HCT116 (cell line): ENCODE measurements at regions not wholly inside any gene's neighbourhood (a gene's known extent, or its start where the extent isn't known, plus 50 kb on each side); places are given as distances from the start of the nearest gene placed in this dataset.

Experiments
- ATAC-seq: fragments of 200-7000 bp; cut with Tn5 transposase; 2 replicates; pipeline ENCODE4 v1.9.1; 2020; ENCODE audit warnings: mild to moderate bottlenecking, moderate library complexity
- BruUV-seq: library from RNA; stranded (reverse); fragments of 400-500 nt; replicated peaks from 2 replicates; lab custom pipeline; 2021; lab: Mats Ljungman, UMichigan
- CTCF ChIA-PET: fragments of 300-600 bp; sonication (Branson Sonifier 250); formaldehyde crosslinking; loops from one replicate; lab custom pipeline; 2021; ENCODE audit warnings: antibody characterized with exemption; lab: Charles Lee
- POLR2A ChIA-PET: fragments of 300-600, 350-600 bp; sonication (Branson Sonifier 250); formaldehyde crosslinking; loops from one replicate; lab custom pipeline; 2021; ENCODE audit warnings: antibody characterized with exemption; lab: Charles Lee
- RAD21 ChIA-PET, 2 experiments: fragments of 300-600 bp; sonication (Branson Sonifier 250); formaldehyde crosslinking; loops; one replicate each; lab custom pipeline; 2023; ENCODE audit warnings: low total read pairs in 2 of 2; ENCODE audit not compliant: uncharacterized antibody in 2 of 2, unreplicated experiment in 2 of 2, low non-redundant PET in 1 of 2; lab: Charles Lee
- DNase-seq: peaks from one replicate; pipeline ENCODE4 v3.0.0-alpha.2; 2010; ENCODE audit warnings: low read depth, low spot score
- H2AFZ ChIP-seq: fragments of 200-600 bp; shearing (Covaris generic), sonication (generic); 2 replicates; pipeline ENCODE4 v1.6.1; 2017; ENCODE audit warnings: low read depth, mixed run types, mixed read lengths, antibody characterized with exemption, low read length; ENCODE audit not compliant: poor library complexity, severe bottlenecking
- H3K27ac ChIP-seq: 2 replicates; pipeline ENCODE4 v1.5.1; 2012; ENCODE audit warnings: low read depth, low read length
- H3K27me3 ChIP-seq: fragments of 200-600 bp; sonication (generic); 2 replicates; pipeline ENCODE4 v1.6.1; 2016; ENCODE audit warnings: mixed run types, low read length, mixed read lengths; ENCODE audit not compliant: insufficient read depth
- H3K36me3 ChIP-seq, 2 experiments: fragments of 200-500 bp in 1 of 2; fragments of 200-600 bp in 1 of 2; sonication (Bioruptor generic) in 1 of 2; sonication (generic) in 1 of 2; 2 replicates each; pipeline versions ENCODE4 v1.5.1 to v1.6.1; 2014 to 2016; ENCODE audit warnings: low read length in 2 of 2, inconsistent platforms in 1 of 2, mixed read lengths in 1 of 2, mixed run types in 1 of 2; ENCODE audit not compliant: insufficient read depth in 2 of 2, control insufficient read depth in 1 of 2
- H3K4me1 ChIP-seq, 2 experiments: fragments of 200-600 bp in 1 of 2; sonication (generic) in 1 of 2; 2 replicates each; pipeline versions ENCODE4 v1.5.1 to v1.6.1; 2012 to 2017; ENCODE audit warnings: low read length in 2 of 2, inconsistent platforms in 1 of 2, mild to moderate bottlenecking in 1 of 2, mixed read lengths in 1 of 2, mixed run types in 1 of 2, moderate library complexity in 1 of 2; ENCODE audit not compliant: insufficient read depth in 2 of 2, control insufficient read depth in 1 of 2
- H3K4me2 ChIP-seq: fragments of 200-600 bp; sonication (generic); 2 replicates; pipeline ENCODE4 v1.6.1; 2017; ENCODE audit warnings: mixed run types, low read length, mixed read lengths
- H3K4me3 ChIP-seq, 2 experiments: fragments of 200-600 bp in 1 of 2; sonication (generic) in 1 of 2; replicated peaks in 1 of 2; 2 replicates each; pipeline ENCODE4 v1.5.1; 2011 to 2016; ENCODE audit warnings: low read length in 2 of 2, control low read depth in 1 of 2, low read depth in 1 of 2, mild to moderate bottlenecking in 1 of 2, mixed read lengths in 1 of 2, mixed run types in 1 of 2
- H3K79me2 ChIP-seq: fragments of 200-600 bp; sonication (generic); 2 replicates; pipeline ENCODE4 v1.6.1; 2017; ENCODE audit warnings: mild to moderate bottlenecking, mixed run types, low read length, moderate library complexity, mixed read lengths; ENCODE audit not compliant: insufficient read depth
- H3K9ac ChIP-seq: fragments of 200-600 bp; sonication (generic); 2 replicates; pipeline ENCODE4 v1.6.1; 2016; ENCODE audit warnings: low read length, mixed read lengths
- H3K9me2 ChIP-seq: fragments of 200-600 bp; sonication (generic), shearing (Covaris generic); 2 replicates; pipeline ENCODE4 v1.6.1; 2017; ENCODE audit warnings: mixed run types, mild to moderate bottlenecking, moderate library complexity; ENCODE audit not compliant: insufficient read depth
- H3K9me3 ChIP-seq, 2 experiments: fragments of 200-500 bp in 1 of 2; fragments of 200-600 bp in 1 of 2; sonication (Bioruptor generic) in 1 of 2; sonication (generic) in 1 of 2; 2 replicates each; pipeline ENCODE4 v1.6.1; 2014 to 2017; ENCODE audit warnings: low read length in 2 of 2, mixed read lengths in 2 of 2, inconsistent platforms in 1 of 2, low read depth in 1 of 2, mild to moderate bottlenecking in 1 of 2, mixed run types in 1 of 2, moderate library complexity in 1 of 2; ENCODE audit not compliant: control insufficient read depth in 1 of 2, insufficient read depth in 1 of 2
- H4K20me1 ChIP-seq: fragments of 200-600 bp; sonication (generic), shearing (Covaris generic); 2 replicates; pipeline ENCODE4 v1.6.1; 2017; ENCODE audit warnings: mixed run types, mild to moderate bottlenecking, moderate library complexity; ENCODE audit not compliant: insufficient read depth
- CBX3 ChIP-seq: IDR thresholded peaks from 2 replicates; pipeline ENCODE4 v1.6.1; 2012; ENCODE audit warnings: low read depth
- EGR1 ChIP-seq: IDR thresholded peaks from 2 replicates; pipeline ENCODE4 v1.6.1; 2012; ENCODE audit warnings: low read depth
- EZH2 ChIP-seq: fragments of 200-600 bp; sonication (generic); IDR thresholded peaks from 2 replicates; pipeline ENCODE4 v1.6.1; 2017; ENCODE audit warnings: antibody characterized with exemption, mixed run types
- EZH2phosphoT487 ChIP-seq: fragments of 200-600 bp; IDR thresholded peaks from 2 replicates; pipeline ENCODE4 v1.6.1; 2018; ENCODE audit warnings: antibody characterized with exemption, borderline replicate concordance
- FOSL1 ChIP-seq: IDR thresholded peaks from 2 replicates; pipeline ENCODE4 v1.6.1; 2012; ENCODE audit warnings: low read depth
- JUND ChIP-seq: IDR thresholded peaks from 2 replicates; pipeline ENCODE4 v1.6.1; 2012
- MAX ChIP-seq: IDR thresholded peaks from 2 replicates; pipeline ENCODE4 v1.6.1; 2012
- POLR2A ChIP-seq: IDR thresholded peaks from 2 replicates; pipeline ENCODE4 v1.7.0; 2011; ENCODE audit warnings: borderline replicate concordance; ENCODE audit not compliant: insufficient read depth, insufficient read length; ENCODE audit errors: extremely low read depth
- RAD21 ChIP-seq: IDR thresholded peaks from 2 replicates; pipeline ENCODE4 v1.6.1; 2012; ENCODE audit warnings: low read depth, mild to moderate bottlenecking
- REST ChIP-seq: IDR thresholded peaks from 2 replicates; pipeline ENCODE4 v1.6.1; 2012; ENCODE audit warnings: low read depth
- SIN3A ChIP-seq: IDR thresholded peaks from 2 replicates; pipeline ENCODE4 v1.6.1; 2012; ENCODE audit warnings: low read depth
- SP1 ChIP-seq: IDR thresholded peaks from 2 replicates; pipeline ENCODE4 v1.6.1; 2012; ENCODE audit warnings: low read depth
- SRF ChIP-seq: IDR thresholded peaks from 2 replicates; pipeline ENCODE4 v1.6.1; 2012; ENCODE audit warnings: low read depth
- ZNF274 ChIP-seq: fragments of 200-500 bp; sonication (Bioruptor generic); IDR thresholded peaks from 2 replicates; pipeline ENCODE4 v1.6.1; 2014; ENCODE audit warnings: mild to moderate bottlenecking, low read depth, low read length, inconsistent platforms
- intact Hi-C: fragments of 100-400 bp; cut with micrococcal nuclease; formaldehyde crosslinking; loops from 2 replicates; pipeline ENCODE4 v1.10.0; 2022

- DNase-seq: no peak
- Histone ChIP-seq H3K9me3 (no peaks in the 10 kb centered on the region), H3K27ac (no peak overlapping the region), H3K4me1 (no peaks in the 10 kb centered on the region)
- BruUV-seq: no TSS peak
- ATAC-seq: no peak
- CTCF ChIA-PET: no interaction called here
- TF ChIP-seq EZH2phosphoT487 (no peak), ZNF274 (no peak), CBX3 (no peak), MAX (no peak), SP1 (no peak), SRF (no peak), POLR2A (no peak), FOSL1 (no peak), JUND (no peak)
- TF ChIP-seq, all 23 proteins: peak for 0
- H2AFZ ChIP-seq: no peak overlapping the region
- H3K4me2 ChIP-seq: no peak overlapping the region
- ChIA-PET RAD21 (no interaction called here), POLR2A (no interaction called here)
- H3K4me3 ChIP-seq: no peak overlapping the region
- H3K9me2 ChIP-seq: no peaks in the 10 kb centered on the region
- H3K27me3 ChIP-seq: no peaks in the 10 kb centered on the region
- intact Hi-C loops: no loop called here
- no peaks in the 10 kb centered on the region for H3K36me3 ChIP-seq
- no peaks in the 10 kb centered on the region for H4K20me1 ChIP-seq
- no peak overlapping the region for H3K9ac ChIP-seq
- H3K79me2 ChIP-seq: no peaks in the 10 kb centered on the region
These were observed 74.2 kb upstream of the MARCHF10 start for GRCh38 chr17:62882284-62882683.

GRCh38 chr17:62880120-62880519 is 72.0 kb upstream of the MARCHF10 start:
- TF ChIP-seq RAD21 (no peak), FOSL1 (no peak), SIN3A (no peak), EGR1 (no peak), REST (no peak), EZH2 (no peak)
- no peaks in the 10 kb centered on the region for H3K9me3 ChIP-seq
- intact Hi-C loops: no loop called here
- H3K27me3 ChIP-seq: no peaks in the 10 kb centered on the region
- ChIA-PET CTCF (no interaction called here), POLR2A (no interaction called here), RAD21 (no interaction called here)
- no peaks in the 10 kb centered on the region for H3K79me2 ChIP-seq
- H3K36me3 ChIP-seq: no peaks in the 10 kb centered on the region
- H4K20me1 ChIP-seq: no peaks in the 10 kb centered on the region
- H3K4me3 ChIP-seq: no peak overlapping the region
- DNase-seq: no peak
- H3K27ac ChIP-seq: no peak overlapping the region
- no TSS peak for BruUV-seq
- H3K9ac ChIP-seq: no peak overlapping the region
- no peak overlapping the region for H3K4me2 ChIP-seq
- no peaks in the 10 kb centered on the region for H3K9me2 ChIP-seq
- no peak overlapping the region for H2AFZ ChIP-seq
- no peak for ATAC-seq
- H3K4me1 ChIP-seq: no peaks in the 10 kb centered on the region
